SW480 (cell line): ENCODE measurements at regions not wholly inside any gene's neighbourhood (a gene's known extent, or its start where the extent isn't known, plus 50 kb on each side); places are given as distances from the start of the nearest gene placed in this dataset.

Experiments
- DNase-seq: peaks from one replicate; pipeline ENCODE4 v3.0.0-alpha.2; 2016; ENCODE audit warnings: low spot score

DNA sequence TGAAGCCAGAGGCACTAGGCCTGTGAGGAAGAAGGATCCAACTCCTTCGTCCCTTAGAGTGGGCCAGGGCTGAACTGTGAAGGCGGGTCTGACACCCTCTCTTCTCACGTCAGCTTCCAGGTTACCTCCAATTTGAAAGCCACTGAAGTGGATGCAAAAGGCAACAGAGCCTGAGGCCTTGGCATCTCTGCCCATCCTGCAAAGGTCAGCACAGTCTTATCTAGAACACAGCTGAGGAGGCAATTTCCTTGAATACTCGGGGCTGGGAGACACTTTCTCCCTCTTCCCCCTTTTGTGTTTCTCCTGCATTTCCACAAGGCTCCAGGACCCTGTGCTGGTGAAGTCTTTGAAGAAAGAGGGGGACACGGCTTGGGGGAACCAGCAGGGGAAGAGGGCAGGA, 91.6 kb upstream of the PAX6 start:
- no peak for DNase-seq

DNA sequence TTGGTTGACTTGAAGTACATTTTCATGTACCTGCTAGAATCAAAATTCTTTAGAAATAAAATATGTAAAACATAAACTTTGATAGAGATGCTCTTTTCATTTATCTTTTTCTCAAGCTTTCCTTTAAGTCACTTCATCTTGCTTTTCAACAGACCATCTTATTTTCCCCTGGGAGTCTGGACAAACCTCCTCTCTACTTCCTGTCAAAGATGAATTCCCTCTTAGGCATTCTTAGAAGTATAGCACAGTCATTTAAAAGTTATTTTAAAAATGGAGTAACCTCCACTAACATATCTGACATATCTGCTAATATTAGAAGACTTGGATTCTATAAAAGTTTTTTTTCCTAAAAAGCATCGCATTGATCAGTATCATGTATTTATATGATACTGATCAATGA, 84.8 kb upstream of the PAX6 start:
- DNase-seq, result no peak

DNA sequence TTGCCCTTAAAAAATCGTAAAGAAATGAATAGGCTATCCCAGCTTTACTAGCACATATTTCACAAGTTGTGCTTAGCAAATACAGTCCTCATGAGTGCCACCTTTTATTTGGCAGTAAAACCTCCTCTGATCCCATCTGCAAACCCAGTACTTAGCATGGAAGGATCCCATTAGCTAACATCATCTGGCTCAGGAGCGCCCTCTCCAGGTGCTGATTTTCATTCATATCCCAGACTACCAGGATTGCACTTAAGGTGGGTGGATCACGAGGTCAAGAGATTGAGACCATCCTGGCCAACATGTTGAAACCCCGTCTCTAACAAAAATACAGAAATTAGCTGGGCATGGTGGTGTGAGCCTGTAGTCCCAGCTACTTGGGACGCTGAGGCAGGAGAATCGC, 76.1 kb upstream of the PAX6 start:
- no peak for DNase-seq

GRCh38 chr11:31884080-31884479, 73.0 kb upstream of the PAX6 start:
- DNase-seq, result no peak

GRCh38 chr11:31883435-31883834, 72.3 kb upstream of the PAX6 start:
- DNase-seq, result no peak

- no peak for DNase-seq
Observed at GRCh38 chr11:31882951-31883392, 71.8 kb upstream of the PAX6 start.

DNA sequence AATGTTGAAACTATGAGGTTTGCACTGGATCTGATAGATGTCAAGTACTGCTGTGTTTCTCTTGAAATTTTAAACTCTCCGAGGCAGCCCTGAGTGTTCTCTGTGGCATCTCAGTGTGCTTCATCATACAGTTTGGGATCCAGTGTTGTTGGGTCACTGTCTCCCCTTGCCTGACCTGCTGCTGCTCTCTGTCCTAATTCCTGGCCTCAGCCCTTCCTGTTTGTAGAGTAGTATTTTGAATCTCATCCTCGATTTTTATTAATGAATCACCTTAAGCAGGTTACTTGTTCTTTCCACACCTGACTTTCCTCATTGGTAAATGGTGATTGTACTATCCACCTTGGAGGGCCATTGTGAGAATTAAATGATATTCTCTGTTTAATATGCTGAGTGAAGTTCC, 70.7 kb upstream of the PAX6 start:
- no peak for DNase-seq

GRCh38 chr11:31879681-31880080, 68.6 kb upstream of the PAX6 start:
- no peak for DNase-seq

DNA sequence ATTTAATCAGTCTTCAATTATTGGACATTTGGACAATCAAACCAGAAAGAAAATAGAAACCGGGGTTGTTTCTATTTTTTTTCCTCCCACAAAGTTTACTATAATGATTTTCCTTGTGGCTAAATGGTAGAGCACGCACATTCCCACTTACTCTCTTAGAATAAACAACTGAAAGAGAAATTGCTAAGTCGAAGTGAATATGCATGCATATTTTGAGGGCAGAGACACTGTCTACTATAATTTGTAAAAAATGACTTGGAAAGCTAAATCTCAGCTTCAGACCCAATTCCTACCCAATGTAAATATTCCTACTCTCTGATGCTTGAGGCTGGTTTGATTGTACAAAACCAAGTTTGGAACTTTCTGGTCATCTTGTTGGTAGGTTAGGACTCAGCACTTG, 66.7 kb upstream of the PAX6 start:
- DNase-seq, result no peak

DNA sequence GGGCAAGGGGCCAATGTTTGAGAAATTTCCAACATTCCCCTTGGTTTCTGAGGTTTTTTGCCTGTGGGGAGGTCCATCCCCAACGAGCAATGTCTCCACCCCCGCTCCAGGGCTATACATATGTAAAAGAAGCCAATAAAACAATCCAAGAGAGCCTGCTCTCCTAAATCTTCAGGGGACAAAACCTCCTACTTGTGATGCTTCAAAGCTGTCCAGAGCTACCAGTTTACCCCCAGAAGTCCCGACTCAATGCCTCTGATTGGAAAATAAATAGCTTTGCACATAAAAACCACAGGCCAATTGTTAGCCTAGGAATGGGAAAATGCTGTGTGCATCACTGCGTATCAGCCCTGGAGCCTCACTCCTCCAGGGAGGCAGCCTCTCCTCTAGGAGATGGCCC, 66.0 kb upstream of the PAX6 start:
- DNase-seq, result no peak

DNA sequence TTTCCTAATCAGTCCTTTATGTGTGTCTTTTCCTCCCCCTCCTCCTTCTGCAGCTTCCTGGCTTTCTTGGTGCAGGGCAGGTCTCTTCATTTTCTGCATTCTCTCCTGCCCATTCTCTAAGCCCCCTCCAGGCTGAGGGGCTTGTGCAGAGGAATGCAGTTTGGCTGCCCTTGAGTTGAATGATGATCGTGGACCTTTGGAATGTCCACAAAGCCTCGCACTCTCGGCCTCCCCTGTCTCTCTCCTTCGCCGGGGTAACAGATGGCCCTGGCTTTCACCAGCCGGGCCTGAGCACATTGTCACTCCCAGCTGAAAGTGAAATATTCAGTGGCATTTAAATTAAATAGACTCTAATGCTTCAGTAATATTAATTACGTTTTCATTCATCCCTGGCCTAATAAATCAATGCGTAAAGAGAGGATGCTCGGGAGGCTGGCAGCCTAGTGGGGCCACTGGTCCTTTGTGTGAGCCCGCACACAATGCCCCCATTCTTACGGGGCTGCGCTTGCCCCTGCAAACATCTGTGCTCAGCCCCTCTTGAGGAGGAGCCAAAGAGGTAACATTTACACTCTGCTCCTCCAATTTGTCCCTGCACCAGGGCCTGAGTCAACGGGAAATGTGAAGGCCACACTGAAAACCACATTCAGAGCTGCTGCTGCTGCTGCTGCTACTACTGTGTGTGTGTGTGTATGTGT, 64.9 kb upstream of the PAX6 start:
- no peak for DNase-seq

- no peak for DNase-seq
Observed at GRCh38 chr11:31874631-31875191, 63.6 kb upstream of the PAX6 start.

DNA sequence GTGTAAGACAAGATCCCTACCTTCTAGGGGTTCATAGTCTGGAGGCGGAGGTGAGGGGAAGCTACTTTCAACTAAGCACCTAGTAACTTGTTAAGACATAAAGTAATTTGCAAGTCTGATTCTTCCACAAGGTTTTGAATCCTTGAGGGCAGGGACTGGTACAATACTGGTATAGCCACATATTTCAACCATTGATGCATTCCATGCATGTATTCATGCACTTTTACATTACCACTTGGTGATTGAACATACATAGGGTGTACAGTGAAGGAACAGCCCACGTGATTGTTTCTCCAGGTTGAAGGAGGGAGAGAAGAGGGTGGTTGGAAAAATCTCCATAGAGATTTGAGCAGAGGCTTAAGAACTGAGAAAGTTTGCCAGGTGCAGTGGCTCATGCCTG, 62.0 kb upstream of the PAX6 start:
- no peak for DNase-seq

GRCh38 chr11:31872076-31872443, 60.9 kb upstream of the PAX6 start:
- no peak for DNase-seq

DNA sequence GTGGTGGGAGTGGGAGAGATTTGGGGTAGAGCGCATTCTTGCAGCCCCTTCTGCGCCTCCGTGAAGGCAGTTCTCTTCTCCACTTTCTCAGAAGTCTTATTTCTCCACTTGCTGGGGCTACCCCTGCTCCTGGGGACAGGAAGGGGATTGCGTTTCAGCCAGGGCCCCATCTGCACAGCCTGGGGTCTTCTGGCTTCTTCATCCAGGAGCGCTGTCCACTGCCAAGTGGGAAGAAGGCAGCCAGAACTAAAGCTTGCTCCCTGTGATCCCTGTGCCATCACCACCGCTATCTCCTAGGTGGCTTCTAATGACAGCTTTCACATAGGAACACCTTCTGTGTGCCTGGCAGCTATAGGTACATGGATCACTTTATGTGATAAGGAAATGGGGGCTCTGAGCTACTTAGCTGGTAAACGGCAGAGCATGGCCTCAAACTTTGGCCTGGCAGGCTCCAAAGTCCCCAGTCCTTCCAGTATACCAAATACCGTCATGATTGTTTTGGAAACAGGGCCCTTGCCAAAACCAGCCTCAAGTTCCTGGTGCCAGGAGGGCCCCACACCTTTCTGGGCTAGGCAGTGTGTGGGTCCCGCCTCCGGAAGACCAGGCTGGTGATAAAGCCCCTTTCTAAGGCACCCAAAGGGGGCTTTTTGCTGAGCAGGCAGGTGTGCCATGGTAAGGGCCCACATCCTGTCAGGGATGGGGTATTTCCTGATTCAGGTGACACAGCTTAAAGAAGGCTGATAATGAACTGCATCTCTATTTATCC, 60.4 kb upstream of the PAX6 start:
- no peak for DNase-seq

DNA sequence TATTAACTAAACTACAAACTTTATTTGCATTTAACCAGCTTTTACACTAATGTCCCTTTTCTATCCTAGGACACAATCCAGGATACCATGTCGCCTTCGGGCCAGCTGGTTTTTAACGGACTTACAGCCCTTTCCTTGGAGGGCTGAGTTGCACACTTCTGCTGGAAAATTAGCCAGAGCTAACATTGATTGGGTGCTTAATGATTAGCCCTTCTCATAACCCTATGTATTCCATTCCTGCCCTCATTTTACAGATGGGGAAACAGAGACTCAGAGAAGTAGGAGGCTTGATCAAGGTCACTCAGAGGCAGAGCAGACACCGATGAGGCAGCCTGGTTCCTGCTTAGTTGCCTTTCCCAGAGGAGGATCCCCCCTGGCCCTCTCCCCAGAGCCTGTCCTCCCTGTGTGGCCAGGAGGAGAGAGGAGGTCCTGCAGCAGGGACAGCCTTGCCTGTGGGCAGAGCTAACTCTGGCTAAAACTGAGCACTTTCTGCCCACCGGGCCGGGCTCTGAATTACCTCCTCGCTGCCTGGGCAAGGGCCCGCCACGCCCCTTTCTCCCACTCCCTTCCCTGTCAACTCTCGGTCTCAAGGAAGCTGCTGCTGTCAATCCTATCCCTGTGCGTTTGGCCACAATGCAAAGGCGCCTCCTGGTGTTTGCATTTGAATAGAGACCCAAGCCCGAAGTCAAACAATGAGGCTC, 59.6 kb upstream of the PAX6 start:
- DNase-seq, result peak; percentile 63

DNA sequence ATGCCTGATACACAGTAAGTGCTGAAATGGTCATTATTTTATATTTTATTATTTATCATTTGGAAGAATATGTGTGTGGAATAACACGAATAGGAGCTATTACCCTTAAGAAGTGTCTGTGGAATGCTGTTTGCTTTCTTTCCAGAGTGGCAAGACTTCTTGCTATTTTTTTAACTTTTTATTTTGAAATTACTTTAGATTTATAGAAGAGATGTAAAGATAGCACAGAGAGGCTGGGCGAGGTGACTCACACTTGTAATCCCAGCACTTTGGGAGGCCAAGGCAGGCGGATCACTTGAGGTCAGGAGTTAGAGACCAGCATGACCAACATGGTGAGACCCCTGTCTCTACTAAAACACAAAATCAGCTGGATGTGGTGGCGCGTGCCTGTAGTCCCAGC, 58.9 kb upstream of the PAX6 start:
- DNase-seq, result no peak

DNA sequence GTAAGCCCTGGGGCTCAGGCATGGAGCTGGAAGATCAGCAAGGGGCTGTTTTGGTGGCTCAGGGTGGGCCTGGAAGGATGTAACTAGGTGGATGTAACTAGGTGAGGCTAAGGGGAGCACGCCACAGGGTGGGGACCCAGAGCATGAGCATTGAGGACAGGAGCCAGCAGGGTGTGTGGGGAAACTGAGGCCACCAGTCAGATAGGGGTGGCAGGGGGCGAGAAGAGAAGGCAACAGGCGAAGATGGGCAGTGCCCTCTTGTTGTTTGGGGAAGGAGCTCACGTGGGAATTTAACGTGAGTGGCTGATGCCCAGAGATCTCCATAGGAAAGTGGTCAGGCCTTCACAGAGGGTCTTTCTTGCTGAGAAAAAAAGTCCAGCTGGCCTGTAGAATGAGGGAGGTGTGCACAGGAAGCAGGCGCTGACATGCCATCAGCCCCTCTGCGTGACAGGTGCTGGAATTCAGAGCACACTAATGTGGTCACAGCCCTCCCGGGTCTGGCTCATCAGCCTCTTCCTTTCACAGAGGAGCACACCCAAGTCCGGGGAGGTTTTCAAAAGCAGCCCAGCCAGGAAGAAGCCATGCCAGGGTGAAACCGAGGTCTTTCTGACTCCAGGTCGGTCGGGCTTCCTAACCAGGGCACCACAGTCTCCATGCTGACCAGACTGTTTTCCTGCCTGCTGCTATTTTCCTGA, 54.6 kb upstream of the PAX6 start:
- DNase-seq, result peak; percentile 31

GRCh38 chr11:31863170-31863832, 52.2 kb upstream of the PAX6 start:
- DNase-seq, result no peak

- no peak for DNase-seq
Observed at GRCh38 chr11:31861011-31861410, 49.9 kb upstream of the PAX6 start.
